ENCODE measurements at regions not wholly inside any gene's neighbourhood (a gene's known extent, or its start where the extent isn't known, plus 50 kb on each side); places are given as distances from the start of the nearest gene placed in this dataset.
"Not testable (repeated sequence)": the region's sequence is repeated elsewhere in the genome, so short reads cannot be mapped to it uniquely, and the experiment has no call there.

DNA sequence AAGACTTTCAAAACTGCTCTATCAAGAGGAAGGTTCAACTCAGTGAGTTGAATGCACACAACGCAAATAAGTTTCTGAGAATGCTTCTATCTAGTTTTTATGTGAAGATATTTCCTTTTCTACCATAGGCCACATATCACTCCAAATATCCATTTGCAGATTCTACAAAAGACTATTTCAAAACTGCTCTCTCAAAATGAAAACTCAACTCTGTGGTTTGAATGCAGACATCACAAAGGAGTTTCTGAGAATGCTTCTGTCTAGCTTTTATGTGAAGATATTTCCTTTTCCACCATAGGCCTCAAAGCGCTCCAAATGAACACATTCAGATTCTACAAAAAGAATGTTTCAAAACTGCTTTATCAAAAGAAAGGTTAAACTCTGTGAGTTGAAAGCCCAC is 1093.1 kb upstream of the DEFB115 start:
- DNase-seq (ENCODE audit: low read depth); FAIRE-seq: not testable (repeated sequence)

DNA sequence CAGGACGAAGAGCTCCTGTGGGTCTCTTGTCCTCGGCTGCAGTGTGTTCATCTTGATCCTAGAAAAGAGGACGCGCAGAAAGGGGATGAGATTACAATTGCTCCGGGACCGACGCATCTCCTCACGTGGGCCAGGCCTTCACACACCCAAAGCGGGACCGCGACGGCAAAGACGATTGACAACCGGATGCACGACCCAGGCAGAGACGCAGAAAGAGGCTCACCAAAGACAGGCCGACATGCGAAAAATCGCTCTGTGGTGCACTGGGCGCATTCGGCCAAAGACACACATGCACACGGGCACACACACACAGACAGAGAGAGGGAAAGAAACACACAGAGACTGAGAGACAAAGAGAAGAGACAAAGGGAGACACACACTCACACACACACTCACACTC is 1089.9 kb upstream of the DEFB115 start:
- FAIRE-seq = no peak
- no peak for DNase-seq (ENCODE audit: low read depth)
- Histone ChIP-seq H3K4me3 (ENCODE audit: low read depth, low read length) (no peak overlapping the region), H3K36me3 (ENCODE audit: control insufficient read depth, insufficient read depth, low read length) (no peaks in the 10 kb centered on the region), H3K27me3 (ENCODE audit: control insufficient read depth, insufficient read depth, low read length) (no peaks in the 10 kb centered on the region)
- TF ChIP-seq, protein P1, sequence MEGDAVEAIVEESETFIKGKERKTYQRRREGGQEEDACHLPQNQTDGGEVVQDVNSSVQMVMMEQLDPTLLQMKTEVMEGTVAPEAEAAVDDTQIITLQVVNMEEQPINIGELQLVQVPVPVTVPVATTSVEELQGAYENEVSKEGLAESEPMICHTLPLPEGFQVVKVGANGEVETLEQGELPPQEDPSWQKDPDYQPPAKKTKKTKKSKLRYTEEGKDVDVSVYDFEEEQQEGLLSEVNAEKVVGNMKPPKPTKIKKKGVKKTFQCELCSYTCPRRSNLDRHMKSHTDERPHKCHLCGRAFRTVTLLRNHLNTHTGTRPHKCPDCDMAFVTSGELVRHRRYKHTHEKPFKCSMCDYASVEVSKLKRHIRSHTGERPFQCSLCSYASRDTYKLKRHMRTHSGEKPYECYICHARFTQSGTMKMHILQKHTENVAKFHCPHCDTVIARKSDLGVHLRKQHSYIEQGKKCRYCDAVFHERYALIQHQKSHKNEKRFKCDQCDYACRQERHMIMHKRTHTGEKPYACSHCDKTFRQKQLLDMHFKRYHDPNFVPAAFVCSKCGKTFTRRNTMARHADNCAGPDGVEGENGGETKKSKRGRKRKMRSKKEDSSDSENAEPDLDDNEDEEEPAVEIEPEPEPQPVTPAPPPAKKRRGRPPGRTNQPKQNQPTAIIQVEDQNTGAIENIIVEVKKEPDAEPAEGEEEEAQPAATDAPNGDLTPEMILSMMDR (IDR thresholded peaks at IDR 0.05; ENCODE audit: insufficient read depth, low read length, severe bottlenecking) = no peak

More for the DNA sequence above, 1093.1 kb upstream of the DEFB115 start:
- H3K4me3 ChIP-seq (ENCODE audit: low read depth, low read length); H3K36me3 ChIP-seq (ENCODE audit: control insufficient read depth, insufficient read depth, low read length); H3K27me3 ChIP-seq (ENCODE audit: control insufficient read depth, insufficient read depth, low read length): not testable (repeated sequence)

DNA sequence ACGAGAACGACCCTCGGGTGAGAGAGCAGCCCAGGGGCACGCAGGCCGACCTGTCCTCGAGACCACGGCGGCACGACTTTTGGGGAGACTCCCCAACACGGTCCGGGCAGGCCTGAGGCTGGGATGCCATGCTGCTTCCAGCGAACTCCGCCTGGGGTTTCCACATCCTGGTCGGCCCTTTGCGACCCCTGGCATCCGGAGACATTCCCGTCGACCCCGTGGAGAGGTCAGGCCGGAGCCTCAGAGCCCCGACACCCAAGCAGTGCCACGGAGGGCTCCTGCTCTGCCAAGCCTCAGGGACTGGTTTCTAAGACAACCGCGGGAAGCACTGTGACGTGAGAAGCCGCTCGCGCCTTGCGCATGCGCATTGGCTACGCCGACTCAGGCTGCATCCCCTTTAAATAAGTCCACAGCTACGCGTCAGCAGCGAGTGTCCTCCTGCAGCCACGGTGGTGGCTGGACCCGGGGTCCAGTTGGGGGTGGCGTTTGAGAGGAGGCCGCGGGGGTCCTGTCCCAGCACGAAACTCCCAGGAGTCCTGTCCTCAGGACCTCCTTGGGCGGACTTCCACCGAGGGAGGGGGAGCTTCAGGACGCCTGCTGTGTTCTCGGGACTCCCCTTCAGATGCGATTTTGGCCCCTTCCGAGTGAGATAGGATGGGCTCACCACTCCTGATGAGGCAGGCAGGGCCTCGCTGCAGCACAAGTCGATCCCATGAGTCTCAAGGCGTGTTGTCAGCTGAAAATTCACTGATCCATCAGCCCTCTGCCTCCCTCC is 1089.3 kb upstream of the DEFB115 start:
- DNase-seq (ENCODE audit: low read depth) (no peak), FAIRE-seq (no peak)
- Histone ChIP-seq H3K27me3 (ENCODE audit: control insufficient read depth, insufficient read depth, low read length) (no peaks in the 10 kb centered on the region), H3K36me3 (ENCODE audit: control insufficient read depth, insufficient read depth, low read length) (no peaks in the 10 kb centered on the region), H3K4me3 (ENCODE audit: low read depth, low read length) (no peak overlapping the region)
- TF ChIP-seq, protein P1 (IDR thresholded peaks at IDR 0.05; ENCODE audit: insufficient read depth, low read length, severe bottlenecking) = no peak

DNA sequence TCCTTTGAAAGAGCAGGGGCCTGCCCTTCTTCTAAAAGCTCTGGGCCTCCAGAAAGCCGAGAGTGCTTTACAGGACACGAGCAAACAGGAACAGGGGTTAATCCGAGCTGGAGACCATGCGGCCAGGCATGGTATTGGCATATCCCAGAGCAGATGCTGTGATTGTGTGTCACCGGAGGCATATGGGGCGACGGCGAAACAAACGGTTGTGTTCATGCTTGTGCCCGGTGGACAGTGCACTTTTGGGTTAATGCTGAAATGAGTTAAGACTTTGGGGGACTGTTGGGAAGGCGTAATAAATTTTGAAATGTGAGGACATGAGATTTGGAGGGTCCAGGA is 1088.7 kb upstream of the DEFB115 start:
- FAIRE-seq (no peak), DNase-seq (ENCODE audit: low read depth) (no peak)
- TF ChIP-seq, protein P1 (IDR thresholded peaks at IDR 0.05; ENCODE audit: insufficient read depth, low read length, severe bottlenecking) = no peak
- Histone ChIP-seq H3K36me3 (ENCODE audit: control insufficient read depth, insufficient read depth, low read length) (no peaks in the 10 kb centered on the region), H3K4me3 (ENCODE audit: low read depth, low read length) (no peak overlapping the region), H3K27me3 (ENCODE audit: control insufficient read depth, insufficient read depth, low read length) (no peaks in the 10 kb centered on the region)

DNA sequence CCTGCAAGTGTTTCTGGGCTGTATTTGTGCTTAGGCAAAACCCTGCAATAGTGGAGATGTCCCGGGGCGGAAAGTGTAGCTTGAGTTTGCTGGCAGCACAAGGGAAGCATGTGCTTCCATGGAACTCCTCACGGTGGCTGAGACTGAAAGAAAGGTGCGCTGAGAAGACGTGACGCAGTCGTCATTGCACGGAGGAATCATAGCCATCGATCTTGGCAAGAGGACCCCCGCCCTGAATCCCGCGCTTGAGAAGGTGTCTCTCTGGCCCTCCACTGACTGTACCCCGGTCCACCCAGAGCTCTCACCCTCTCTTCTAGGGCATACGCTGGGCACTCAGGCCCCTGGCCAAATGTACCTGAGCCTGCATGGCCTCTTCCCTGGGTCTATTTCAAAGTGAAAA is 1081.8 kb upstream of the DEFB115 start:
- no peaks in the 10 kb centered on the region for H3K36me3 ChIP-seq (ENCODE audit: control insufficient read depth, insufficient read depth, low read length)
- DNase-seq (ENCODE audit: low read depth) (no peak), FAIRE-seq (no peak)
- H3K4me3 ChIP-seq (ENCODE audit: low read depth, low read length) = no peak overlapping the region
- no peaks in the 10 kb centered on the region for H3K27me3 ChIP-seq (ENCODE audit: control insufficient read depth, insufficient read depth, low read length)
- TF ChIP-seq, protein P1 (IDR thresholded peaks at IDR 0.05; ENCODE audit: insufficient read depth, low read length, severe bottlenecking) = no peak

DNA sequence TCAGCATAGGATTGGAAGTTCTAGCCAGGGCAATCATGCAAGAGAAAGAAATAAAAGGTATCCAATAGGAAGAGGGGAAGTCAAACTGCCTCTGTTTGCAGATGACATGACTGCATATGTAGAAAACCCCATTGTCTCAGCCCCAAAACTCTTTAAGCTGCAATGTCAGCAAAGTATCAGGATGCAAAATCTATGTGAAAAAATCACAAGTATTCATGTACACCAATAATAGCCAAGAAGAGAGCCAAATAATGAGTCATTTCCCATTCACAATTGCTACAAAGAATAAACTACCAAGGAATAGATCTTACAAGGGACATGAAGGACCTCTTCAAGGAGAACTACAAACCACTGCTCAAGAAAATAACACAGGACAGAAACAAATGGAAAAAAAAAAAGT is 1074.3 kb upstream of the DEFB115 start:
- not testable (repeated sequence) for FAIRE-seq; H3K4me3 ChIP-seq (ENCODE audit: low read depth, low read length); H3K27me3 ChIP-seq (ENCODE audit: control insufficient read depth, insufficient read depth, low read length); H3K36me3 ChIP-seq (ENCODE audit: control insufficient read depth, insufficient read depth, low read length)
- peak; percentile 8 for DNase-seq (ENCODE audit: low read depth)

DNA sequence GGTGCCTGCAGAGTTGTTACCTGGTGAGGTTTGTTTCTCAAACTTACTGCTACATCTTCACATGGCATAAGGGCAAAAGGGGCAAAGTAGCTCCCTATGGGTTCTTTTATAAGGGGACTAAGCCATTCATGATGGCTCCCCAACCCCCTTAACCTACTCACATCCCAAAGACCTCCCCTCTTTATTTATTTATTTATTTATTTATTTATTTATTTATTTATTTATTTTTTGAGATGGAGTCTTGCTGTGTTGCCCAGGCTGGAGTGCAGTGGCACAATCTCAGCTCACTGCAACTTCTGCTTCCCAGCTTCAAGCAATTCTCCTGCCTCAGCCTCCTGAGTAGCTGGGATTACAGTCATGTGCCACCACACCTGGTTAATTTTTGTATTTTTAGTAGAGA is 1065.7 kb upstream of the DEFB115 start:
- FAIRE-seq; H3K4me3 ChIP-seq (ENCODE audit: low read depth, low read length); H3K36me3 ChIP-seq (ENCODE audit: control insufficient read depth, insufficient read depth, low read length); DNase-seq (ENCODE audit: low read depth); H3K27me3 ChIP-seq (ENCODE audit: control insufficient read depth, insufficient read depth, low read length): not testable (repeated sequence)

DNA sequence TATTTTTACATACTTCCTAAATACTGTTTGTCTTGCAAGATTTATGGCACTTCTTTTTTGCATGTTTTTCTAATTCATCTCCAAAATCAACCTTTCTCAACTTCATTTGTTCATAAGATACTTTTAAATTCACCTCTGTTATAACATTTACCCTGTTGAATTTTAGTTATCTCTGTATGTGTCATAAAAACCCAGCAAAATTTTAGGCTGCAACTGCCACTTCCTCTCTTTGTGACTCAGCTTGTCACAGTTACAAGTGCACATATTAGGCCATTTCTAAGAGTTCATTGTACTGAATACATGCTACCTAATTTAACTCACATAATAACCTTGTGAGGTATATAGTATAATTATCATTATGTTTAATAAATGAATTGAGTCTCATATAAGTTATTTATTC is 1023.0 kb upstream of the DEFB115 start:
- DNase-seq (ENCODE audit: low read depth); H3K36me3 ChIP-seq (ENCODE audit: control insufficient read depth, insufficient read depth, low read length); FAIRE-seq; H3K4me3 ChIP-seq (ENCODE audit: low read depth, low read length); H3K27me3 ChIP-seq (ENCODE audit: control insufficient read depth, insufficient read depth, low read length): not testable (repeated sequence)

DNA sequence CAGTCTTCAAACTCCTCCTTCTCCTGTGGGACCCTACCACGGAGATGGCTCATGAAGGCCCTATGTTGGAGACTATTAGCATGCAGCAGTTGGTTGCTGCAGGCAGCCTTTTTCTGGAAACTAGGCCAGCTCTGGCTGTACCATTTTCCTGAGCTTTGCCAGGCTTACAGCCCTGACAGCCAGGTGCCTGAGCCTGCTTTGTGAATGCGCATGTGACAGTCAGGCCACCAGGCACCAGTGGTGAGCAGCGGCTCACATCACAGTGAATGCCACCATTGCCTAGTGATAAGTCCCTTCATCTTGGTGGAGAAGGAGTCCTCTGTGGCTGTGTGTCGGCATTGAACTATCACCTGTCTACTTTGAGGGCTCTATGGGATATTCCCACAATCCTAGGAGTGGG is 982.4 kb upstream of the DEFB115 start:
- FAIRE-seq; H3K36me3 ChIP-seq (ENCODE audit: control insufficient read depth, insufficient read depth, low read length); DNase-seq (ENCODE audit: low read depth); H3K27me3 ChIP-seq (ENCODE audit: control insufficient read depth, insufficient read depth, low read length); H3K4me3 ChIP-seq (ENCODE audit: low read depth, low read length): not testable (repeated sequence)
